Prostate gland (tissue), 2 donors: ENCODE measurements at regions not wholly inside any gene's neighbourhood (a gene's known extent, or its start where the extent isn't known, plus 50 kb on each side); places are given as distances from the start of the nearest gene placed in this dataset.

ENCODE experiments used
- CTCF ChIP-seq, 4 experiments: fragments of 200-600 bp in 2 of 4; fragments of 450-650 bp in 2 of 4; sonication (generic) in 2 of 4; IDR thresholded peaks; 1 replicate in 3 of 4; 2 replicates in 1 of 4; pipeline ENCODE4 v1.5.1; 2016 to 2019; ENCODE audit warnings: antibody characterized with exemption in 4 of 4, mild to moderate bottlenecking in 2 of 4, moderate library complexity in 2 of 4
- POLR2A ChIP-seq: fragments of 450-650 bp; IDR thresholded peaks from one replicate; pipeline ENCODE4 v1.6.1; 2016; ENCODE audit warnings: antibody characterized with exemption, mild to moderate bottlenecking
- POLR2AphosphoS5 ChIP-seq: sonication (generic); formaldehyde crosslinking; IDR thresholded peaks from one replicate; pipeline ENCODE4 v1.6.1; 2017; ENCODE audit warnings: antibody characterized with exemption

GRCh38 chr20:60115451-60115850, 157.2 kb downstream of the CDH26 start:
- peak; percentile 81 for TF ChIP-seq POLR2AphosphoS5
- no peak for TF ChIP-seq CTCF (IDR thresholded peaks at IDR 0.05)
- no peak for TF ChIP-seq POLR2A
